Nephron (organoid): ENCODE measurements at regions not wholly inside any gene's neighbourhood (a gene's known extent, or its start where the extent isn't known, plus 50 kb on each side); places are given as distances from the start of the nearest gene placed in this dataset.

Source experiments
- H3K27ac Mint-ChIP-seq, 3 experiments: 2 replicates each; pipeline ENCODE4 v1.8.0; 2020; ENCODE audit warnings: mixed read lengths in 3 of 3, mild to moderate bottlenecking in 2 of 3, moderate library complexity in 1 of 3
- H3K27me3 Mint-ChIP-seq: 2 replicates; pipeline ENCODE4 v1.8.0; 2021; ENCODE audit warnings: low read depth, mild to moderate bottlenecking, moderate library complexity, mixed read lengths
- H3K36me3 Mint-ChIP-seq: 2 replicates; pipeline ENCODE4 v1.8.0; 2020; ENCODE audit warnings: low read depth, mixed read lengths
- H3K4me1 Mint-ChIP-seq: 2 replicates; pipeline ENCODE4 v1.8.0; 2020; ENCODE audit warnings: mixed read lengths
- H3K4me3 Mint-ChIP-seq, 3 experiments: 2 replicates each; pipeline ENCODE4 v1.8.0; 2020; ENCODE audit warnings: mild to moderate bottlenecking in 3 of 3, mixed read lengths in 3 of 3, moderate library complexity in 2 of 3
- H3K9me3 Mint-ChIP-seq: 2 replicates; pipeline ENCODE4 v1.8.0; 2020; ENCODE audit warnings: mixed read lengths
- TF ChIP-seq, protein P1 (sequence below), 3 experiments: fragments of 200-600 bp; sonication (generic); IDR thresholded peaks; one replicate each; pipeline ENCODE4 v1.5.0; 2021; ENCODE audit warnings: antibody characterized with exemption in 3 of 3; ENCODE audit not compliant: unreplicated experiment in 3 of 3

DNA sequence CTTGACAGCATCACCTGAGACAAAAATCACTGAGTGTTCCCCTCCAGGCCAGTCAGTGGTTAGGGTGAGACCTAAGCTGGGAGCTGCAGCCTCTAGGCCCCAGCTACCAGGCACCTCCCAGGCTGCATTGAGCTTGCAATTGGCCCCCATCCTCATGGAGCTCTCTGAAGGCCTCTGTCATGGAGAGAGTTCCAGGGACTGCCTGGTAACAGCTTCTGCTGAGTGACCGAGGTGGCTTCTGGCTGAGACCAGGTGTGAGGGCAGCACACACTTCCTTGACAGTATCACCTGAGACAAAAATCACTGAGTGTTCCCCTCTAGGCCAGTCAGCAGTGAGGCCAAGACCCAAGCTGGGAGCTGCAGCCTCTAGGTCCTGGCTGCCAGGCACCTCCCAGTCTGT is 283.0 kb downstream of the SMOC2 start:
- Mint-ChIP-seq H3K4me1 (peaks cover 4% of the 10 kb centered on the region), H3K36me3 (no peaks in the 10 kb centered on the region), H3K27ac (no peak overlapping the region), H3K9me3 (peaks cover 2% of the 10 kb centered on the region), H3K27me3 (peaks cover 6% of the 10 kb centered on the region), H3K4me3 (no peak overlapping the region)
- TF ChIP-seq, protein P1, sequence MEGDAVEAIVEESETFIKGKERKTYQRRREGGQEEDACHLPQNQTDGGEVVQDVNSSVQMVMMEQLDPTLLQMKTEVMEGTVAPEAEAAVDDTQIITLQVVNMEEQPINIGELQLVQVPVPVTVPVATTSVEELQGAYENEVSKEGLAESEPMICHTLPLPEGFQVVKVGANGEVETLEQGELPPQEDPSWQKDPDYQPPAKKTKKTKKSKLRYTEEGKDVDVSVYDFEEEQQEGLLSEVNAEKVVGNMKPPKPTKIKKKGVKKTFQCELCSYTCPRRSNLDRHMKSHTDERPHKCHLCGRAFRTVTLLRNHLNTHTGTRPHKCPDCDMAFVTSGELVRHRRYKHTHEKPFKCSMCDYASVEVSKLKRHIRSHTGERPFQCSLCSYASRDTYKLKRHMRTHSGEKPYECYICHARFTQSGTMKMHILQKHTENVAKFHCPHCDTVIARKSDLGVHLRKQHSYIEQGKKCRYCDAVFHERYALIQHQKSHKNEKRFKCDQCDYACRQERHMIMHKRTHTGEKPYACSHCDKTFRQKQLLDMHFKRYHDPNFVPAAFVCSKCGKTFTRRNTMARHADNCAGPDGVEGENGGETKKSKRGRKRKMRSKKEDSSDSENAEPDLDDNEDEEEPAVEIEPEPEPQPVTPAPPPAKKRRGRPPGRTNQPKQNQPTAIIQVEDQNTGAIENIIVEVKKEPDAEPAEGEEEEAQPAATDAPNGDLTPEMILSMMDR (IDR thresholded peaks at IDR 0.05; ENCODE audit: unreplicated experiment in 3 of 3) = no peak

DNA sequence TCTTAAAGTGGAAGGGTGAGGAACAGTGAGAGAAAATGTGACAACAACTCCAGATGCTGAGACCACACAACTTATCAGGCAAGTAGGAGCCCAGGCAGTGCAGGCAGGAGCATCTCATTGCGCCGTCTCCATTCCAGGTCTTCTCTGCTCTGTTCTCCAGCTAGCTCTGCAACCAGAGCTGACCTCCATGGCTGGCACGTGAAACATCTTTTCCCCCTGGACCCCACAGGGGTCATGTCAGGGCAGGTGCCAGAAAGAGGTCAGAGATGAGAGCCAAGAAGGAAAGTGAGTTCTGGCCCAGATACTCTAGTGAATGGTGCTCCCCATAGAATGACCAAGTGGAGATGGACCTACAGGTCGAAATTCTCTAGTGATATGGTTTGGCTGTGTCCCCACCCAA is 281.4 kb downstream of the SMOC2 start:
- no peaks in the 10 kb centered on the region for H3K36me3 Mint-ChIP-seq
- H3K27ac Mint-ChIP-seq = no peak overlapping the region
- H3K27me3 Mint-ChIP-seq = peaks cover 10% of the 10 kb centered on the region
- H3K4me3 Mint-ChIP-seq = no peak overlapping the region
- H3K4me1 Mint-ChIP-seq = peaks cover 4% of the 10 kb centered on the region
- TF ChIP-seq, protein P1 (IDR thresholded peaks at IDR 0.05; ENCODE audit: unreplicated experiment in 3 of 3) = no peak
- H3K9me3 Mint-ChIP-seq = peaks cover 2% of the 10 kb centered on the region

DNA sequence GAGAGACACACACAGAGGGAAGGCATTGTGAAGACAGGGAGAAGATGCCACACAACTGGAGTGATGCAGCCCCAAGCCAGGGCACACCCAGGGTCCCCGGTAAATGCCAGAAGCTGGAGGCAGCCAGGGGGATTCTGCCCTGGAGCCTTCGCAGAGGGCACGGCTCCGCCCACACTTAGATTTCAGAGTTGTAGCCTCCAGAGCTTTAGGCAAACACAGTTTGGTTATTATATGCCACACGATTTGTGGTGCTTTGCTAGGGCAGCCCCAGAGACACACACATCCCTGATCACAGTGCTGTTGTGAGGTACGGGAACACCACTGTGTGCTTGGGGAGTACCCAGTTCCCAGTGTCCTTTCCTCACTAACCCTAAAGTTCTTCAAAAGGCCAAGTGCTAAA is 280.6 kb downstream of the SMOC2 start:
- H3K9me3 Mint-ChIP-seq = peaks cover 2% of the 10 kb centered on the region
- H3K4me3 Mint-ChIP-seq = no peak overlapping the region
- TF ChIP-seq, protein P1 (IDR thresholded peaks at IDR 0.05; ENCODE audit: unreplicated experiment in 3 of 3) = no peak
- no peak overlapping the region for H3K27ac Mint-ChIP-seq
- H3K27me3 Mint-ChIP-seq = peaks cover 10% of the 10 kb centered on the region
- H3K36me3 Mint-ChIP-seq = no peaks in the 10 kb centered on the region
- H3K4me1 Mint-ChIP-seq = peaks cover 4% of the 10 kb centered on the region

DNA sequence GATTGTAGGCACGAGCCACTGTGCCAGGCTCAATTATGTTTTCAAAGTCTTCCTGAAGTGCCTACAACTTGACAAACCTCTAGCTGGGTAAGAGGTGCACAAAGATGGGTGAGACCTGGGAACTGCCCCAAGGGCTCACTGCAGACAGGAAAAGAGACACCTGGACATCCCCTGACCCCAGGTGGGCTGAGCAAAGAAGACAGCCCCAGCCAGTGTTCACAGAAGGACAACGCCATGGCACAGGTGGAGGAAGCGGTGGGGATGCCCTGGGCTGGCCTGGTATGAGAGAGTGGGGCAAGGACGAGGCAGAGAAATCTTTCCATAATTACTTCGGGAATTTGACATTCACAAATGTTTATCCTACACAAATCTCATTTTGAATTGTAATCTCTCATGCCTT is 278.9 kb downstream of the SMOC2 start:
- TF ChIP-seq, protein P1 (IDR thresholded peaks at IDR 0.05; ENCODE audit: unreplicated experiment in 3 of 3) = no peak
- H3K4me3 Mint-ChIP-seq = no peak overlapping the region
- peaks cover 10% of the 10 kb centered on the region for H3K27me3 Mint-ChIP-seq
- H3K4me1 Mint-ChIP-seq = no peaks in the 10 kb centered on the region
- peaks cover 2% of the 10 kb centered on the region for H3K9me3 Mint-ChIP-seq
- no peaks in the 10 kb centered on the region for H3K36me3 Mint-ChIP-seq
- no peak overlapping the region for H3K27ac Mint-ChIP-seq

DNA sequence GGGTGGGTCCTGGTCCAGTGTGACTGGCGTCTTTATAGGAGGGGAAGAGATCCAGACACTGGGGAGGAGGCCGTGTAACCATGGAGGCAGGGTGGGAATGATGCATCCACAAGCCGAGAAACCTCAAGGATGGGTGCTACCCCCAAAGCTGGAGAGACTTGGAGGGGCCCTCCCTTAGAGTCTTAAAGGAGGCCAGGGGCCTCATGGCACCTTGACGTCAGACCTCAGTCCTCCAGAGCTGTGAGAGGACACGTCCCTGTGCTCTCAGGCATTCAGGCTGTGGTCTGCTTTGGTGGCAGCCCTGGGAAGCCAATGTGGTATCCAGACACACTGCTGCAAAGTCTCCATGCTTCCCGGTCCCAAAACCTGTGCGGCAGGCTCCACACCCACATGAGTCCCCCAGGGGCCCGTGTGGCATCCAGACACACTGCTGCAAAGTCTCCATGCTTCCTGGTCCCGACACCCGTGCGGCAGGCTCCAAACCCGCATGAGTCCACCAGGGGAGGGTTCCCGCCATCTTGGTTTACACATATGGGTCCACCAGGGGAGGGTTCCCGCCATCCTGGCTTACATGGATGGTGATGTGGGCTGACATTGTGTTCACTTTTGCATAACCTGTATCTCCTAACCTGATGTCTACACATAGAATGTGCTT is 278.0 kb downstream of the SMOC2 start:
- TF ChIP-seq, protein P1 (IDR thresholded peaks at IDR 0.05; ENCODE audit: unreplicated experiment in 3 of 3) = no peak
- Mint-ChIP-seq H3K4me3 (no peak overlapping the region), H3K4me1 (no peaks in the 10 kb centered on the region), H3K27ac (no peak overlapping the region), H3K9me3 (peaks cover 2% of the 10 kb centered on the region), H3K27me3 (peaks cover 10% of the 10 kb centered on the region), H3K36me3 (no peaks in the 10 kb centered on the region)
